ENCODE measurements at regions not wholly inside any gene's neighbourhood (a gene's known extent, or its start where the extent isn't known, plus 50 kb on each side); places are given as distances from the start of the nearest gene placed in this dataset.

GRCh38 chr10:35938160-35938559 is 296.1 kb upstream of the FZD8 start:
- WGBS (ENCODE audit: insufficient coverage) = 86% methylated on average over 1 of the region's 5 CpGs
- Mint-ChIP-seq H3K4me3 (no peak overlapping the region), H3K36me3 (no peaks in the 10 kb centered on the region), H3K4me1 (no peaks in the 10 kb centered on the region), H3K9me3 (peaks cover 2 to 18% (median 9%) of the 10 kb centered on the region in 7 donors), H3K27ac (no peak overlapping the region), H3K27me3 (ENCODE audit: low read depth in 3 of 3) (peaks cover 0 to 3% (median 2%) of the 10 kb centered on the region in 3 donors)
- no peak for DNase-seq
- Histone ChIP-seq H2AFZ (ENCODE audit: insufficient read depth, low read depth, low read length, poor library complexity, severe bottlenecking) (no peak overlapping the region), H3K27me3 (ENCODE audit: control insufficient read depth in 2 of 2, insufficient read depth in 2 of 2, low read length in 2 of 2) (no peaks in the 10 kb centered on the region), H3K4me1 (ENCODE audit: control insufficient read depth in 1 of 2, insufficient read depth in 2 of 2, low read length in 2 of 2) (no peaks in the 10 kb centered on the region), H3K9me3 (replicated peaks in 1 of 2; ENCODE audit: control insufficient read depth in 1 of 2, insufficient read depth in 1 of 2, low read length in 2 of 2) (peaks cover 3% of the 10 kb centered on the region in 2 donors), H3K27ac (ENCODE audit: low read depth in 1 of 2, low read length in 2 of 2) (no peak overlapping the region), H3K36me3 (replicated peaks in 1 of 2; ENCODE audit: control insufficient read depth in 1 of 2, insufficient read depth in 2 of 2, low read length in 2 of 2) (no peaks in the 10 kb centered on the region), H3K4me3 (replicated peaks in 1 of 3; ENCODE audit: low read depth in 2 of 3, low read length in 3 of 3) (no peak overlapping the region), H3K4me2 (replicated peaks; ENCODE audit: extremely low read depth, low read length, poor library complexity, severe bottlenecking) (no peak overlapping the region), H4K20me1 (ENCODE audit: insufficient read depth, low read length) (no peaks in the 10 kb centered on the region), H3K79me2 (ENCODE audit: insufficient read depth, low read length) (no peaks in the 10 kb centered on the region), H3K9ac (ENCODE audit: insufficient read depth, low read length, poor library complexity, severe bottlenecking) (no peak overlapping the region)
- TF ChIP-seq CTCF (IDR thresholded peaks at IDR 0.05) = no peak
- intact Hi-C loops (cut with micrococcal nuclease) = no loop called here

GRCh38 chr10:35937546-35937945 is 295.4 kb upstream of the FZD8 start:
- no peaks in the 10 kb centered on the region for H3K36me3 ChIP-seq (replicated peaks in 1 of 2; ENCODE audit: control insufficient read depth in 1 of 2, insufficient read depth in 2 of 2, low read length in 2 of 2)
- H3K27me3 ChIP-seq (ENCODE audit: control insufficient read depth in 2 of 2, insufficient read depth in 2 of 2, low read length in 2 of 2) = no peaks in the 10 kb centered on the region
- H3K4me3 ChIP-seq (replicated peaks in 1 of 3; ENCODE audit: low read depth in 2 of 3, low read length in 3 of 3) = no peak overlapping the region
- no peak for DNase-seq
- peaks cover 3% of the 10 kb centered on the region in 2 donors for H3K9me3 ChIP-seq (replicated peaks in 1 of 2; ENCODE audit: control insufficient read depth in 1 of 2, insufficient read depth in 1 of 2, low read length in 2 of 2)
- Mint-ChIP-seq H3K9me3 (peaks cover 2 to 18% (median 9%) of the 10 kb centered on the region in 7 donors), H3K4me1 (no peaks in the 10 kb centered on the region), H3K36me3 (no peaks in the 10 kb centered on the region), H3K27ac (no peak overlapping the region), H3K27me3 (ENCODE audit: low read depth in 3 of 3) (peaks cover 0 to 2% (median under 1%) of the 10 kb centered on the region in 3 donors), H3K4me3 (no peak overlapping the region)
- H3K4me2 ChIP-seq (replicated peaks; ENCODE audit: extremely low read depth, low read length, poor library complexity, severe bottlenecking) = no peak overlapping the region
- H3K9ac ChIP-seq (ENCODE audit: insufficient read depth, low read length, poor library complexity, severe bottlenecking) = no peak overlapping the region
- no peaks in the 10 kb centered on the region for H3K4me1 ChIP-seq (ENCODE audit: control insufficient read depth in 1 of 2, insufficient read depth in 2 of 2, low read length in 2 of 2)
- WGBS (ENCODE audit: insufficient coverage) = 91% methylated on average over 5 of the region's 7 CpGs
- H3K27ac ChIP-seq (ENCODE audit: low read depth in 1 of 2, low read length in 2 of 2) = no peak overlapping the region
- no peak overlapping the region for H2AFZ ChIP-seq (ENCODE audit: insufficient read depth, low read depth, low read length, poor library complexity, severe bottlenecking)
- no peaks in the 10 kb centered on the region for H3K79me2 ChIP-seq (ENCODE audit: insufficient read depth, low read length)
- TF ChIP-seq CTCF (IDR thresholded peaks at IDR 0.05) = no peak
- no peaks in the 10 kb centered on the region for H4K20me1 ChIP-seq (ENCODE audit: insufficient read depth, low read length)
- intact Hi-C loops (cut with micrococcal nuclease) = no loop called here
